DND-41 (cell line): ENCODE measurements at regions not wholly inside any gene's neighbourhood (a gene's known extent, or its start where the extent isn't known, plus 50 kb on each side); places are given as distances from the start of the nearest gene placed in this dataset.

Experiments
- ATAC-seq: fragments of 200-7000 bp; cut with Tn5 transposase; 3 replicates; pipeline ENCODE4 v1.9.1; 2021; ENCODE audit warnings: low read depth; ENCODE audit not compliant: insufficient read depth
- DNase-seq: peaks from one replicate; pipeline ENCODE4 v3.0.0-alpha.2; 2020
- H2AFZ ChIP-seq: 2 replicates; pipeline ENCODE4 v1.6.0; 2012; ENCODE audit warnings: low read depth, low read length
- H3K27ac ChIP-seq: 2 replicates; pipeline ENCODE4 v1.5.1; 2012; ENCODE audit warnings: low read length, inconsistent platforms
- H3K27me3 ChIP-seq: fragments of 200-600 bp; sonication (generic); 2 replicates; pipeline ENCODE4 v1.6.0; 2012; ENCODE audit warnings: low read length, mild to moderate bottlenecking, inconsistent platforms; ENCODE audit not compliant: insufficient read depth, poor library complexity
- H3K36me3 ChIP-seq: 2 replicates; pipeline ENCODE4 v1.5.1; 2012; ENCODE audit warnings: low read length, inconsistent platforms; ENCODE audit not compliant: insufficient read depth
- H3K4me1 ChIP-seq: 2 replicates; pipeline ENCODE4 v1.5.1; 2012; ENCODE audit warnings: mild to moderate bottlenecking, low read length; ENCODE audit not compliant: insufficient read depth
- H3K4me2 ChIP-seq: 2 replicates; pipeline ENCODE4 v1.6.0; 2012; ENCODE audit warnings: mild to moderate bottlenecking, moderate library complexity, low read length, inconsistent platforms; ENCODE audit not compliant: insufficient read depth
- H3K4me3 ChIP-seq, 2 experiments: fragments of 200-600 bp in 1 of 2; shearing (Covaris generic) in 1 of 2; 2 replicates each; pipeline ENCODE4 v1.5.1; 2012 to 2016; ENCODE audit warnings: inconsistent platforms in 2 of 2, low read length in 2 of 2, mild to moderate bottlenecking in 2 of 2, low read depth in 1 of 2, moderate library complexity in 1 of 2
- H3K79me2 ChIP-seq: 2 replicates; pipeline ENCODE4 v1.6.0; 2012; ENCODE audit warnings: low read length, inconsistent platforms; ENCODE audit not compliant: insufficient read depth
- H3K9ac ChIP-seq: 2 replicates; pipeline ENCODE4 v1.6.0; 2012; ENCODE audit warnings: low read depth, mild to moderate bottlenecking, inconsistent platforms, low read length, moderate library complexity
- H3K9me3 ChIP-seq: 2 replicates; pipeline ENCODE4 v1.5.1; 2012; ENCODE audit warnings: low read length, moderate library complexity, mild to moderate bottlenecking, inconsistent platforms; ENCODE audit not compliant: insufficient read depth, severe bottlenecking
- H4K20me1 ChIP-seq: 2 replicates; pipeline ENCODE4 v1.6.0; 2012; ENCODE audit warnings: low read length; ENCODE audit not compliant: insufficient read depth
- EZH2 ChIP-seq: IDR thresholded peaks from 3 replicates; pipeline ENCODE4 v1.6.1; 2012; ENCODE audit warnings: borderline replicate concordance, low read depth, mild to moderate bottlenecking, moderate library complexity, low read length, inconsistent platforms; ENCODE audit not compliant: severe bottlenecking
- TF ChIP-seq, protein P1 (sequence below): IDR thresholded peaks from 2 replicates; pipeline ENCODE4 v1.5.1; 2012; ENCODE audit warnings: borderline replicate concordance, low read length, moderate library complexity, mild to moderate bottlenecking; ENCODE audit not compliant: poor library complexity, severe bottlenecking; ENCODE audit errors: extremely low read depth

DNA sequence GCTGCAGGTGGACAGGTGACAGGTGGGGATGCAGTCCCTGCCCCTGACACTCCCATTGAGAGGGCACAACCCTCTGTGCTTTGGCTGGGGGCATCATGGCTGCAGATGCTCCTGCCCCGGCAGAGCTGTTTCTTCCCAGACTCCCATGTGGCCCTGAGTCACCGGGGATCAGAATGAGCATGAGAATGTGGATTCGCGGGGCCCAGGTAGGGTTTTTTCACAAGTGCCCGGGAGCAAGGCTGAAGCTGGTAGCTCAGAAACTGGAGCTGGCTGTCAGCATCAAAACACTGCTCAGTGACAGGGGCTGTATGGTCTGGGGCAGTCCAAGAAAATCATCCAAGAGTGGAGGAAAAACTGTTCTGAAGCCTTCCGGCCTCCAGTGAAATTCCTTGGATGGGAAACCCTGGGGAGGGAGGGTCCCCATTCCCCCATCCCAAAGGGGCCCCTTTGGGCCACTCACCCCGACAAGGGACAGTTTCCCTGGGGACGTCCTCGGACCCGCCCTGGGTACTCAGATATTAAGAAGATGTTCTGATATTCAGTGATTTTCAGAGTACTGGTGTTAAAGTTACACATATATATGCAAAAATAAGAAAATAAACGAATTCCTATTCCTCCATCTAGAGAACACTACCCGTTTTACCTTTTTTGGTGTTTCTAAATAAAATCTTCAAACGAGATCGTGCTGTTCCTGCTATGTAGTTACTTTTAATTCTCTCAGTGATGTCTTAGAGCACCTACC, 120.1 kb upstream of the LPCAT1 start:
- DNase-seq (no peak), ATAC-seq (no peak)
- Histone ChIP-seq H3K27me3 (peaks cover 10% of the 10 kb centered on the region), H3K27ac (no peak overlapping the region), H3K79me2 (no peaks in the 10 kb centered on the region), H3K9me3 (no peaks in the 10 kb centered on the region), H3K4me2 (no peak overlapping the region), H3K9ac (no peak overlapping the region), H4K20me1 (no peaks in the 10 kb centered on the region), H3K36me3 (no peaks in the 10 kb centered on the region), H3K4me3 (no peak overlapping the region), H3K4me1 (peaks cover 7% of the 10 kb centered on the region), H2AFZ (no peak overlapping the region)
- TF ChIP-seq EZH2 = no peak
- TF ChIP-seq, protein P1, sequence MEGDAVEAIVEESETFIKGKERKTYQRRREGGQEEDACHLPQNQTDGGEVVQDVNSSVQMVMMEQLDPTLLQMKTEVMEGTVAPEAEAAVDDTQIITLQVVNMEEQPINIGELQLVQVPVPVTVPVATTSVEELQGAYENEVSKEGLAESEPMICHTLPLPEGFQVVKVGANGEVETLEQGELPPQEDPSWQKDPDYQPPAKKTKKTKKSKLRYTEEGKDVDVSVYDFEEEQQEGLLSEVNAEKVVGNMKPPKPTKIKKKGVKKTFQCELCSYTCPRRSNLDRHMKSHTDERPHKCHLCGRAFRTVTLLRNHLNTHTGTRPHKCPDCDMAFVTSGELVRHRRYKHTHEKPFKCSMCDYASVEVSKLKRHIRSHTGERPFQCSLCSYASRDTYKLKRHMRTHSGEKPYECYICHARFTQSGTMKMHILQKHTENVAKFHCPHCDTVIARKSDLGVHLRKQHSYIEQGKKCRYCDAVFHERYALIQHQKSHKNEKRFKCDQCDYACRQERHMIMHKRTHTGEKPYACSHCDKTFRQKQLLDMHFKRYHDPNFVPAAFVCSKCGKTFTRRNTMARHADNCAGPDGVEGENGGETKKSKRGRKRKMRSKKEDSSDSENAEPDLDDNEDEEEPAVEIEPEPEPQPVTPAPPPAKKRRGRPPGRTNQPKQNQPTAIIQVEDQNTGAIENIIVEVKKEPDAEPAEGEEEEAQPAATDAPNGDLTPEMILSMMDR = no peak

DNA sequence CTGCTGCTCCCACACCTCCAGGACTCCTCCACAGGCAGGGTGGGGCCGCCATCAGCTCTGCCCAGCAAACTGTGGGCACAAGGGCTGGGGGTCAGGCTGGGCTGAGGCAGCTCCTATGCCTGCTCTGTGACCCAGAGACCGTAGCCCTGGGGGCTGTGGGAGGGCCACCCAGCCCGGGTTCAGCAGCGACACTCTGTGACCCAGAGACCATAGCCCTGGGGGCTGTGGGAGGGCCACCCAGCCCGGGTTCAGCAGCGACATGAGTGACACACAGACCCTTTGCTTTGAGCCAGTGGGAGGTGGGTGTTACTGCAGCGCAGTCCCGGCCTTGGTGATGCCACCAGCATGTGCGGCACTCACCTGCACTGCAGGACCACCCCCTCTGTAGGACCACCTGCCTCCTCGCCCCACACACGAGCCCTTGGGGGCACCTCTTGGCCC, 118.9 kb upstream of the LPCAT1 start:
- Histone ChIP-seq H3K4me2 (no peak overlapping the region), H3K79me2 (no peaks in the 10 kb centered on the region), H3K36me3 (no peaks in the 10 kb centered on the region), H3K9ac (no peak overlapping the region), H3K4me3 (no peak overlapping the region), H3K4me1 (peaks cover 7% of the 10 kb centered on the region), H3K27me3 (peaks cover 10% of the 10 kb centered on the region), H3K27ac (no peak overlapping the region), H2AFZ (no peak overlapping the region), H4K20me1 (no peaks in the 10 kb centered on the region), H3K9me3 (no peaks in the 10 kb centered on the region)
- ATAC-seq (no peak), DNase-seq (no peak)
- no peak for TF ChIP-seq EZH2
- TF ChIP-seq, protein P1 = no peak

DNA sequence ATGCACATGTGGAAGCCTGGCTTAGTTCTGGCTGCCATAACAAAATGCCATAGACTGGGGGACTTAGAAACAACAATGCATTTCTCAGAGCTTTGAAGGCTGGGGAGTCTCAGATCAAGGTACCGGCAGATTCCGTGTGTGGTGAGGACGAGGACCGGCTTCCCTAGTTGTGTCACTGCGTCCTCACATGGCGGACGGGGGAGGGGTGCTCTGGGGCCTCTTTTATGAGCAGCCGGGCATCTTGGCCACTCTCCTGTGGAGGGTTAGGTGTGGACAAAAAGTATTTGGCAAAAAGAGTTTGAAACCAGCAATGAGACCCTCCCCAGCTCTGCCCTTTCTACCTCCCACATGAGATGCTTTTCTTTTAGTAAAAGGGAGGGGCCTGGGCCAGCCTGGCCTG, 118.5 kb upstream of the LPCAT1 start:
- no peak overlapping the region for H3K9ac ChIP-seq
- no peak overlapping the region for H3K4me2 ChIP-seq
- no peak for TF ChIP-seq EZH2
- TF ChIP-seq, protein P1 = no peak
- H4K20me1 ChIP-seq = no peaks in the 10 kb centered on the region
- H3K36me3 ChIP-seq = no peaks in the 10 kb centered on the region
- no peak overlapping the region for H3K27ac ChIP-seq
- peaks cover 10% of the 10 kb centered on the region for H3K27me3 ChIP-seq
- H3K4me1 ChIP-seq = peaks cover 7% of the 10 kb centered on the region
- DNase-seq = no peak
- no peak for ATAC-seq
- no peaks in the 10 kb centered on the region for H3K9me3 ChIP-seq
- H3K4me3 ChIP-seq = no peak overlapping the region
- H3K79me2 ChIP-seq = no peaks in the 10 kb centered on the region
- H2AFZ ChIP-seq = no peak overlapping the region
